ENCODE measurements at regions not wholly inside any gene's neighbourhood (a gene's known extent, or its start where the extent isn't known, plus 50 kb on each side); places are given as distances from the start of the nearest gene placed in this dataset.

GRCh38 chr5:75848077-75848476, 130.8 kb upstream of the POC5 start:
- no peak for TF ChIP-seq EP300 (IDR thresholded peaks at IDR 0.05)
- no peak for TF ChIP-seq POLR2A (IDR thresholded peaks at IDR 0.05)
